OCI-LY7 (cell line): ENCODE measurements at regions not wholly inside any gene's neighbourhood (a gene's known extent, or its start where the extent isn't known, plus 50 kb on each side); places are given as distances from the start of the nearest gene placed in this dataset.

ENCODE experiments used
- BruUV-seq: library from RNA; stranded (reverse); fragments of 400-500 nt; replicated peaks from 2 replicates; lab custom pipeline; 2021; lab: Mats Ljungman, UMichigan
- CTCF ChIA-PET: fragments of 300-600 bp; sonication (Branson Sonifier 250); formaldehyde crosslinking; loops from one replicate; lab custom pipeline; 2022; ENCODE audit warnings: antibody characterized with exemption; ENCODE audit not compliant: unreplicated experiment; lab: Charles Lee
- POLR2A ChIA-PET: fragments of 300-600 bp; sonication (Branson Sonifier 250); formaldehyde crosslinking; loops from one replicate; lab custom pipeline; 2022; ENCODE audit warnings: antibody characterized with exemption; lab: Charles Lee
- DNase-seq: peaks from one replicate; pipeline ENCODE4 v3.0.0-alpha.2; 2015; ENCODE audit warnings: low spot score
- H2AFZ ChIP-seq: fragments of 200-600 bp; sonication (generic), shearing (Covaris generic); 2 replicates; pipeline ENCODE4 v1.6.1; 2014; ENCODE audit warnings: mild to moderate bottlenecking, antibody characterized with exemption, low read length, moderate library complexity
- H3K27ac ChIP-seq: fragments of 200-600 bp; sonication (generic); 2 replicates; pipeline ENCODE4 v1.5.1; 2014; ENCODE audit warnings: mixed run types, low read depth, mild to moderate bottlenecking, moderate library complexity, low read length, inconsistent platforms; ENCODE audit not compliant: poor library complexity, severe bottlenecking
- H3K36me3 ChIP-seq: fragments of 200-600 bp; sonication (generic); 2 replicates; pipeline ENCODE4 v1.6.1; 2014; ENCODE audit warnings: mild to moderate bottlenecking, antibody characterized with exemption, low read length, moderate library complexity, mixed read lengths; ENCODE audit not compliant: insufficient read depth
- H3K4me1 ChIP-seq: fragments of 200-600 bp; sonication (generic); 2 replicates; pipeline ENCODE4 v1.5.1; 2014; ENCODE audit warnings: mild to moderate bottlenecking, low read length; ENCODE audit not compliant: insufficient read depth, poor library complexity, severe bottlenecking
- H3K4me2 ChIP-seq: fragments of 200-600 bp; sonication (generic); 2 replicates; pipeline ENCODE4 v1.6.1; 2014; ENCODE audit warnings: mild to moderate bottlenecking, low read length
- H3K4me3 ChIP-seq: fragments of 200-600 bp; sonication (generic); 2 replicates; pipeline ENCODE4 v1.5.1; 2014; ENCODE audit warnings: mild to moderate bottlenecking, low read depth, low read length; ENCODE audit not compliant: poor library complexity, severe bottlenecking
- H3K79me2 ChIP-seq: fragments of 200-600 bp; sonication (generic); 2 replicates; pipeline ENCODE4 v1.6.1; 2016; ENCODE audit warnings: low read depth, mild to moderate bottlenecking, low read length, moderate library complexity, mixed read lengths; ENCODE audit not compliant: insufficient read depth
- H3K9me2 ChIP-seq: fragments of 200-600 bp; sonication (generic); 2 replicates; pipeline ENCODE4 v1.6.1; 2016; ENCODE audit warnings: mild to moderate bottlenecking, low read length, mixed read lengths; ENCODE audit not compliant: insufficient read depth
- H3K9me3 ChIP-seq: fragments of 200-600 bp; sonication (generic); 2 replicates; pipeline ENCODE4 v1.6.1; 2014; ENCODE audit warnings: mild to moderate bottlenecking, mixed run types, low read length, mixed read lengths
- H4K20me1 ChIP-seq: fragments of 200-600 bp; sonication (generic); 2 replicates; pipeline ENCODE4 v1.6.1; 2014; ENCODE audit warnings: mild to moderate bottlenecking, antibody characterized with exemption, low read length, moderate library complexity, mixed read lengths; ENCODE audit not compliant: insufficient read depth
- EZH2phosphoT487 ChIP-seq: fragments of 200-600 bp; sonication (generic); IDR thresholded peaks from 2 replicates; pipeline ENCODE4 v1.6.1; 2018; ENCODE audit warnings: low read depth, borderline replicate concordance, mild to moderate bottlenecking, mixed run types, antibody characterized with exemption, low read length, moderate library complexity, mixed read lengths
- intact Hi-C: fragments of 100-400 bp; cut with micrococcal nuclease; formaldehyde crosslinking; loops from one replicate; pipeline ENCODE4 v1.10.0; 2022; ENCODE audit not compliant: unreplicated experiment
- TF ChIP-seq, protein P1 (sequence below): fragments of 200-600 bp; sonication (generic); conservative IDR thresholded peaks from 2 replicates; pipeline ENCODE4 v1.5.1; 2014; ENCODE audit warnings: mild to moderate bottlenecking, antibody characterized with exemption, low read length, moderate library complexity, mixed read lengths

DNA sequence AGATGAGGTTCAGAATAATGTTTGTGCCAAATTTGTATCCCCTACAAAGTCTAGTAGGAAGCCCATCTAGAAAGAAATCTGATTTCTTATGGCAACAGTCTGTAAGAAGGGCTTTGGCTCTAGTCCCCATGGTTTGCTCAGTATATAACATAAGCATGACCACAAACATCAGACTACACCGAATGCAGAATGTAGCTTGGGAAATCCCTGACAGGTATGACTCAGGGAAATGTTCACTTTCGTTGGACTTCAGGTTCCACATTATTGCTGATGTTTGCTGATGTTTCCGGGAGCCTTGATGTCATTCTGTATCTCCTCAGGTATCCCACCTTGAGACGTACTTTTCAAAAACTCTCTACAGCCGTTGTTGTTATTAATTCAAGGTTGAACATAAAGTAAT, 304.4 kb upstream of the TGFBR2 start:
- CTCF ChIA-PET: no interaction called here
- DNase-seq: no peak
- H3K4me3 ChIP-seq: no peak overlapping the region
- H3K27ac ChIP-seq: no peak overlapping the region
- no peaks in the 10 kb centered on the region for H3K79me2 ChIP-seq
- H3K36me3 ChIP-seq: no peaks in the 10 kb centered on the region
- POLR2A ChIA-PET: no interaction called here
- H4K20me1 ChIP-seq: no peaks in the 10 kb centered on the region
- H2AFZ ChIP-seq: no peak overlapping the region
- no peaks in the 10 kb centered on the region for H3K9me2 ChIP-seq
- H3K4me2 ChIP-seq: no peak overlapping the region
- TF ChIP-seq EZH2phosphoT487: no peak
- TF ChIP-seq, protein P1, sequence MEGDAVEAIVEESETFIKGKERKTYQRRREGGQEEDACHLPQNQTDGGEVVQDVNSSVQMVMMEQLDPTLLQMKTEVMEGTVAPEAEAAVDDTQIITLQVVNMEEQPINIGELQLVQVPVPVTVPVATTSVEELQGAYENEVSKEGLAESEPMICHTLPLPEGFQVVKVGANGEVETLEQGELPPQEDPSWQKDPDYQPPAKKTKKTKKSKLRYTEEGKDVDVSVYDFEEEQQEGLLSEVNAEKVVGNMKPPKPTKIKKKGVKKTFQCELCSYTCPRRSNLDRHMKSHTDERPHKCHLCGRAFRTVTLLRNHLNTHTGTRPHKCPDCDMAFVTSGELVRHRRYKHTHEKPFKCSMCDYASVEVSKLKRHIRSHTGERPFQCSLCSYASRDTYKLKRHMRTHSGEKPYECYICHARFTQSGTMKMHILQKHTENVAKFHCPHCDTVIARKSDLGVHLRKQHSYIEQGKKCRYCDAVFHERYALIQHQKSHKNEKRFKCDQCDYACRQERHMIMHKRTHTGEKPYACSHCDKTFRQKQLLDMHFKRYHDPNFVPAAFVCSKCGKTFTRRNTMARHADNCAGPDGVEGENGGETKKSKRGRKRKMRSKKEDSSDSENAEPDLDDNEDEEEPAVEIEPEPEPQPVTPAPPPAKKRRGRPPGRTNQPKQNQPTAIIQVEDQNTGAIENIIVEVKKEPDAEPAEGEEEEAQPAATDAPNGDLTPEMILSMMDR: no peak
- no peaks in the 10 kb centered on the region for H3K9me3 ChIP-seq
- no TSS peak for BruUV-seq
- no peaks in the 10 kb centered on the region for H3K4me1 ChIP-seq
- intact Hi-C loops: no loop called here

- POLR2A ChIA-PET: no interaction called here
- no TSS peak for BruUV-seq
- Histone ChIP-seq H4K20me1 (no peaks in the 10 kb centered on the region), H3K79me2 (no peaks in the 10 kb centered on the region), H3K36me3 (no peaks in the 10 kb centered on the region), H3K4me1 (no peaks in the 10 kb centered on the region), H3K4me3 (no peak overlapping the region), H3K9me2 (no peaks in the 10 kb centered on the region), H3K4me2 (no peak overlapping the region), H3K27ac (no peak overlapping the region), H2AFZ (no peak overlapping the region), H3K9me3 (no peaks in the 10 kb centered on the region)
- CTCF ChIA-PET: no interaction called here
- DNase-seq: no peak
- intact Hi-C loops: no loop called here
- no peak for TF ChIP-seq EZH2phosphoT487
- TF ChIP-seq, protein P1: no peak
Observed at GRCh38 chr3:30303770-30304169, 302.6 kb upstream of the TGFBR2 start.

DNA sequence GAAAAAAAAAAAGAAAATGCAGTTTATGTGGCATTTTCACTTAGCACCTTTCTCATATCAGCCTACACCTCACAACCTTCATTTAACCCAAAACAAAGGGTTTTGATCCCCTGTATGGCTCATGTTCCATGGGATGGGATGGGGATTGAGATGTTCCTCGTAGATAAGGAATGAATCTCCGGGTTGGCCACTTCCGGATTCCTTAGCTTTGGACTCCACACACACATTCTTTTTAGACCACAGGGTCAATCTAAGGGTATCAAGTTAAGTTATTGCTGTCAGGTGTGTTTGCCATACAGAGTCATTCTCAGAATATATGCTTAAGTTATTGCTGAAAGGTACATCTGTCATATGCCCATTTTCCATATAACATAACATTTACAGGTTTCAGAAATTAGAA, 301.4 kb upstream of the TGFBR2 start:
- no peak for TF ChIP-seq EZH2phosphoT487
- TF ChIP-seq, protein P1: no peak
- CTCF ChIA-PET: no interaction called here

More for the DNA sequence above, 301.4 kb upstream of the TGFBR2 start:
- intact Hi-C loops: no loop called here
- Histone ChIP-seq H3K36me3 (no peaks in the 10 kb centered on the region), H3K27ac (no peak overlapping the region), H3K79me2 (no peaks in the 10 kb centered on the region), H3K9me3 (no peaks in the 10 kb centered on the region), H3K4me3 (no peak overlapping the region), H3K9me2 (no peaks in the 10 kb centered on the region), H3K4me2 (no peak overlapping the region), H2AFZ (no peak overlapping the region), H4K20me1 (no peaks in the 10 kb centered on the region), H3K4me1 (no peaks in the 10 kb centered on the region)
- no peak for DNase-seq
- BruUV-seq: no TSS peak
- POLR2A ChIA-PET: no interaction called here
